ENCODE measurements at regions not wholly inside any gene's neighbourhood (a gene's known extent, or its start where the extent isn't known, plus 50 kb on each side); places are given as distances from the start of the nearest gene placed in this dataset.

DNA sequence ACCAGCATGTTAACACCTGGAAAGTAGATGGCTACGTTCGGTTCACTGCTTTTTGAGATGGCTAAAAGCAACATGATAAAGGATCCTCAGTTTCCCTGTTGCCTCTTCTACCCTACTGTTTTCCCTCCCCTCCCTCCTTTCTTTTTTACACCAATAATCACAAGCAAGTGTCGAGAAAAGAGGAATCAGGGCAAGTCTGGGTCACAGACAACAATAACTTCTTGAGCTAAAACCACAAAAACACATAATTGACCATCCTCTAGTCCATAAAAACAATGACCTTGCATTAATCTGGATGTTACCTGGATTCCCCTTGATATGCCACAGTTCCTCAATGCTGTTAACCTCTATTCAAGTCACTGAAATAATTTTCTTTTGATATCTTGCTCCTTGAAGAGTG, 736.6 kb upstream of the GCFC2 start:
- TF ChIP-seq, protein P1, sequence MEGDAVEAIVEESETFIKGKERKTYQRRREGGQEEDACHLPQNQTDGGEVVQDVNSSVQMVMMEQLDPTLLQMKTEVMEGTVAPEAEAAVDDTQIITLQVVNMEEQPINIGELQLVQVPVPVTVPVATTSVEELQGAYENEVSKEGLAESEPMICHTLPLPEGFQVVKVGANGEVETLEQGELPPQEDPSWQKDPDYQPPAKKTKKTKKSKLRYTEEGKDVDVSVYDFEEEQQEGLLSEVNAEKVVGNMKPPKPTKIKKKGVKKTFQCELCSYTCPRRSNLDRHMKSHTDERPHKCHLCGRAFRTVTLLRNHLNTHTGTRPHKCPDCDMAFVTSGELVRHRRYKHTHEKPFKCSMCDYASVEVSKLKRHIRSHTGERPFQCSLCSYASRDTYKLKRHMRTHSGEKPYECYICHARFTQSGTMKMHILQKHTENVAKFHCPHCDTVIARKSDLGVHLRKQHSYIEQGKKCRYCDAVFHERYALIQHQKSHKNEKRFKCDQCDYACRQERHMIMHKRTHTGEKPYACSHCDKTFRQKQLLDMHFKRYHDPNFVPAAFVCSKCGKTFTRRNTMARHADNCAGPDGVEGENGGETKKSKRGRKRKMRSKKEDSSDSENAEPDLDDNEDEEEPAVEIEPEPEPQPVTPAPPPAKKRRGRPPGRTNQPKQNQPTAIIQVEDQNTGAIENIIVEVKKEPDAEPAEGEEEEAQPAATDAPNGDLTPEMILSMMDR (conservative IDR thresholded peaks at IDR 0.05), result no peak
- Mint-ChIP-seq H3K27ac (no peak overlapping the region), H3K4me1 (ENCODE audit: unreplicated experiment) (no peaks in the 10 kb centered on the region), H3K9me3 (no peaks in the 10 kb centered on the region), H3K27me3 (no peaks in the 10 kb centered on the region), H3K4me3 (no peak overlapping the region), H3K36me3 (no peaks in the 10 kb centered on the region)
- no peak for DNase-seq (ENCODE audit: extremely low spot score, unreplicated experiment)

DNA sequence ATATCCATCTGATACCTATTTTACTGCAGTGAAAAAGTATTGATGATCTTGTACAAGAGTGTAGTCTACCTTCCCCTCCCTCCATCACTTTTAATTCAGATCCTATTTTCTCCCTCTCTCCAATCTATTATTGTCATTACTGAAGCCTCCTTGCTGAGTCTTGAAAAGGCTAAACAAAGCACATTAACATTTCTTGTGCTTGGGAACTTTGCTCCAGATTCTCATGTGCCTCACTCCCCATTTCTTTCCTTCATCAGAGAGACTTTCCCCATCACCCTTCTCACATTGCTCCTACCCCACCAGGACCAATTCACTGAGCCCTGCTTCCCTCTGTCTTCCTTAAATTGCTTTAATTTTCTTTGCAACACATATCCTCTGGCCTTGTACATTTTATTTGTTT, 736.2 kb upstream of the GCFC2 start:
- Mint-ChIP-seq H3K36me3 (no peaks in the 10 kb centered on the region), H3K27ac (no peak overlapping the region), H3K9me3 (no peaks in the 10 kb centered on the region), H3K4me1 (ENCODE audit: unreplicated experiment) (no peaks in the 10 kb centered on the region), H3K4me3 (no peak overlapping the region), H3K27me3 (no peaks in the 10 kb centered on the region)
- TF ChIP-seq, protein P1 (conservative IDR thresholded peaks at IDR 0.05), result no peak
- no peak for DNase-seq (ENCODE audit: extremely low spot score, unreplicated experiment)

GRCh38 chr2:76445880-76446279, 735.2 kb upstream of the GCFC2 start:
- Mint-ChIP-seq H3K27me3 (no peaks in the 10 kb centered on the region), H3K9me3 (no peaks in the 10 kb centered on the region), H3K36me3 (no peaks in the 10 kb centered on the region), H3K4me3 (no peak overlapping the region), H3K27ac (no peak overlapping the region), H3K4me1 (ENCODE audit: unreplicated experiment) (no peaks in the 10 kb centered on the region)
- TF ChIP-seq, protein P1 (conservative IDR thresholded peaks at IDR 0.05), result no peak
- DNase-seq (ENCODE audit: extremely low spot score, unreplicated experiment), result no peak

DNA sequence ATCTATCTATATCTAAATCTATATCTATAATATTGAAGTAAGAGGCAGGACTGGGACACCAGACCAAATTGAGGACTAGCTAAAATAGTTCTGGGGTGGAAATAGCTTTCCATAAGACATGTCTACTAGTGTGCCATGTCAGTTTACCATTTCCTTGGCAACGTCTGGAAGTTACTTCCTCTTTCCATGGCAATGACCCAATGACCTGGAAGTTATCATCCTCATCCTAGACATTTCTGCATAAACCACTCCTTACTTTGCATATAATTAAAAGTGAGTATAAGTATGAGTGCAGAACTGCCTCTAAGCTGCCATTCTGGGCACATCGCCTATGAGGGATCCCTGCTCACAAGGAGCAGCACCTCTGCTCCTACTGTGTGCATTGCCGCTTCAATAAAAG, 734.0 kb upstream of the GCFC2 start:
- no peaks in the 10 kb centered on the region for H3K9me3 Mint-ChIP-seq
- no peaks in the 10 kb centered on the region for H3K27me3 Mint-ChIP-seq
- DNase-seq (ENCODE audit: extremely low spot score, unreplicated experiment), result no peak
- TF ChIP-seq, protein P1 (conservative IDR thresholded peaks at IDR 0.05), result no peak
- no peak overlapping the region for H3K4me3 Mint-ChIP-seq
- H3K27ac Mint-ChIP-seq, result no peak overlapping the region
- no peaks in the 10 kb centered on the region for H3K4me1 Mint-ChIP-seq (ENCODE audit: unreplicated experiment)
- no peaks in the 10 kb centered on the region for H3K36me3 Mint-ChIP-seq

GRCh38 chr2:76437564-76437963, 726.8 kb upstream of the GCFC2 start:
- no peaks in the 10 kb centered on the region for H3K4me1 Mint-ChIP-seq (ENCODE audit: unreplicated experiment)
- H3K4me3 Mint-ChIP-seq, result no peak overlapping the region
- DNase-seq (ENCODE audit: extremely low spot score, unreplicated experiment), result no peak
- no peaks in the 10 kb centered on the region for H3K36me3 Mint-ChIP-seq
- H3K27me3 Mint-ChIP-seq, result no peaks in the 10 kb centered on the region
- no peak overlapping the region for H3K27ac Mint-ChIP-seq
- TF ChIP-seq, protein P1 (conservative IDR thresholded peaks at IDR 0.05), result no peak
- H3K9me3 Mint-ChIP-seq, result no peaks in the 10 kb centered on the region

GRCh38 chr2:76429374-76429773, 718.7 kb upstream of the GCFC2 start:
- H3K4me1 Mint-ChIP-seq (ENCODE audit: unreplicated experiment), result no peaks in the 10 kb centered on the region
- H3K4me3 Mint-ChIP-seq, result no peak overlapping the region
- H3K27me3 Mint-ChIP-seq, result peaks cover 15% of the 10 kb centered on the region
- TF ChIP-seq, protein P1 (conservative IDR thresholded peaks at IDR 0.05), result no peak
- no peak overlapping the region for H3K27ac Mint-ChIP-seq
- H3K9me3 Mint-ChIP-seq, result peaks cover 5% of the 10 kb centered on the region
- H3K36me3 Mint-ChIP-seq, result no peaks in the 10 kb centered on the region
- DNase-seq (ENCODE audit: extremely low spot score, unreplicated experiment), result no peak

All from type B pancreatic cell (in vitro differentiated cells).